ENCODE measurements at regions not wholly inside any gene's neighbourhood (a gene's known extent, or its start where the extent isn't known, plus 50 kb on each side); places are given as distances from the start of the nearest gene placed in this dataset.

DNA sequence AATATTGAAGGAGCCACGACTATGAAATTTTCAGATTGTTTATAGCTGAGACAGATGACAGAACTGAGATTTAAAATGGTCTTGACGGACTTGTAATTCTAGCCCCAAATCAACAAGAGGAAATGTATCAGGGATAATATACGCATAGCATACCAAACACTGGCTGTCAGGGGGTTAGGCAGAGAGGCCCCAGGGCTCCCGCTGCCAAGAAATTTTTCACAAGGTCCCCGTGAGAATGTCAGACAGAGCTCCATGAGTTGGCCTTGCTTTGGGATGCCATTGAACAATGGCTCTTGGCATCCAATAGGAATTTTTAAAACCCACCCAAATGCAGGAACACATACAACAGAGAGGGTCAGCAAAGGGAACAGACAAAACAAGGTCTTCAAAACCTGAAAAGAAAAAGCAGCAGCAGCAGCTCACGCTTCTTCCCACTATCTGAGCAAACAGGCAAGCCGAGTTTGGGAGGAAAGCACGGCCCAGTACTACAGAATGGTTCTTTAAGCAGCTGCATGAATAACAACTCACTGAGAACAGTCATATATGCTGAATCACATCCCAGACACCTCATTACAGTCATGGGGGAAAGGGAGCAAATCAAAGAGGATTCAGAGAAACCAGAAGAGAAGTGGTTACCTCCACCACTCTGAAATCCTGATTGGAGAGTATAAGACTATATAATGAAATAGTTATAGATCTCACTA, 445.6 kb downstream of the RND3 start:
- Histone ChIP-seq H4K5ac (ENCODE audit: insufficient read length, low read depth, low read length) (no peak overlapping the region), H2BK5ac (ENCODE audit: insufficient read length, low read length) (no peak overlapping the region), H4K20me1 (ENCODE audit: control insufficient read depth, insufficient read depth, insufficient read length) (no peaks in the 10 kb centered on the region), H3K79me2 (ENCODE audit: insufficient read depth, low read length) (no peaks in the 10 kb centered on the region), H2AK5ac (ENCODE audit: insufficient read length, low read length) (no peak overlapping the region), H3K23me2 (ENCODE audit: insufficient read length, low read depth, low read length, poor library complexity, severe bottlenecking) (no peaks in the 10 kb centered on the region), H2AFZ (ENCODE audit: low read length) (no peak overlapping the region), H3K79me1 (ENCODE audit: insufficient read depth, low read depth, low read length, poor library complexity, severe bottlenecking) (no peaks in the 10 kb centered on the region), H3K56ac (ENCODE audit: insufficient read length, low read depth, low read length) (no peak overlapping the region), H4K8ac (replicated peaks; ENCODE audit: insufficient read length, low read depth, low read length) (no peak overlapping the region), H3K14ac (ENCODE audit: insufficient read depth, low read length) (no peak overlapping the region), H2BK20ac (ENCODE audit: low read depth, low read length, poor library complexity, severe bottlenecking) (no peak overlapping the region), H3K4ac (ENCODE audit: low read depth, low read length) (no peak overlapping the region), H3K27ac (ENCODE audit: insufficient read length, low read depth, low read length) (no peak overlapping the region), H3K27me3 (ENCODE audit: insufficient read depth, low read length) (no peaks in the 10 kb centered on the region), H3K9ac (ENCODE audit: extremely low read depth, insufficient read length, low read length) (no peak overlapping the region), H2BK15ac (ENCODE audit: low read depth, low read length) (no peak overlapping the region), H3K23ac (ENCODE audit: insufficient read length, low read depth, low read length) (no peak overlapping the region), H3K4me2 (ENCODE audit: insufficient read depth, insufficient read length, low read length) (no peak overlapping the region), H3K9me3 (ENCODE audit: control insufficient read depth, low read depth, low read length) (no peaks in the 10 kb centered on the region), H3K4me1 (ENCODE audit: insufficient read depth, low read length) (peaks cover 3% of the 10 kb centered on the region; the same call in 1 of the 2 replicates), H3T11ph (ENCODE audit: low read length) (no peak overlapping the region), H4K91ac (ENCODE audit: insufficient read length, low read depth, low read length) (no peak overlapping the region), H2BK12ac (ENCODE audit: insufficient read length, low read depth, low read length) (no peak overlapping the region), H3K18ac (ENCODE audit: insufficient read length, low read depth, low read length) (no peak overlapping the region), H2BK120ac (ENCODE audit: low read depth, low read length, poor library complexity, severe bottlenecking) (no peak overlapping the region)
- Mint-ChIP-seq H3K27ac (peak overlapping the region in 2 of 3 experiments; percentile 18 to 79; a peak in 1 of 7 replicates), H3K36me3 (ENCODE audit: insufficient read depth in 1 of 3, low read depth in 3 of 3) (no peaks in the 10 kb centered on the region), H3K4me1 (peaks cover 8 to 9% of the 10 kb centered on the region in 2 experiments), H3K9me3 (no peaks in the 10 kb centered on the region), H3K4me3 (no peak overlapping the region), H3K27me3 (ENCODE audit: low read depth) (no peaks in the 10 kb centered on the region)
- no peak for DNase-seq
- no CpG with 5 or more reads among the region's 8 CpGs for WGBS (ENCODE audit: extremely low coverage, insufficient read length, low lambda C conversion rate)
- TF ChIP-seq, protein P1, sequence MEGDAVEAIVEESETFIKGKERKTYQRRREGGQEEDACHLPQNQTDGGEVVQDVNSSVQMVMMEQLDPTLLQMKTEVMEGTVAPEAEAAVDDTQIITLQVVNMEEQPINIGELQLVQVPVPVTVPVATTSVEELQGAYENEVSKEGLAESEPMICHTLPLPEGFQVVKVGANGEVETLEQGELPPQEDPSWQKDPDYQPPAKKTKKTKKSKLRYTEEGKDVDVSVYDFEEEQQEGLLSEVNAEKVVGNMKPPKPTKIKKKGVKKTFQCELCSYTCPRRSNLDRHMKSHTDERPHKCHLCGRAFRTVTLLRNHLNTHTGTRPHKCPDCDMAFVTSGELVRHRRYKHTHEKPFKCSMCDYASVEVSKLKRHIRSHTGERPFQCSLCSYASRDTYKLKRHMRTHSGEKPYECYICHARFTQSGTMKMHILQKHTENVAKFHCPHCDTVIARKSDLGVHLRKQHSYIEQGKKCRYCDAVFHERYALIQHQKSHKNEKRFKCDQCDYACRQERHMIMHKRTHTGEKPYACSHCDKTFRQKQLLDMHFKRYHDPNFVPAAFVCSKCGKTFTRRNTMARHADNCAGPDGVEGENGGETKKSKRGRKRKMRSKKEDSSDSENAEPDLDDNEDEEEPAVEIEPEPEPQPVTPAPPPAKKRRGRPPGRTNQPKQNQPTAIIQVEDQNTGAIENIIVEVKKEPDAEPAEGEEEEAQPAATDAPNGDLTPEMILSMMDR (conservative IDR thresholded peaks at IDR 0.05): no peak
